HEK293 (cell line): ENCODE measurements at regions not wholly inside any gene's neighbourhood (a gene's known extent, or its start where the extent isn't known, plus 50 kb on each side); places are given as distances from the start of the nearest gene placed in this dataset.

Experiments
- CTCF ChIA-PET: fragments of 350-600 bp; formaldehyde crosslinking; extraction: SDS; loops from one replicate; lab custom pipeline; 2021; ENCODE audit warnings: antibody characterized with exemption; lab: Yijun Ruan, JAX
- POLR2A ChIA-PET: fragments of 300-600 bp; formaldehyde crosslinking; extraction: SDS; loops from one replicate; lab custom pipeline; 2020; ENCODE audit warnings: antibody characterized with exemption, inconsistent platforms; lab: Yijun Ruan, JAX
- H3K27ac ChIP-seq: fragments of 200-500 bp; sonication (Bioruptor generic); 2 replicates; pipeline ENCODE4 v1.5.1; 2014; ENCODE audit warnings: low read depth, low read length, control low read depth, inconsistent platforms; ENCODE audit errors: extremely low read depth
- H3K36me3 ChIP-seq, 2 experiments: fragments of 200-500 bp in 1 of 2; sonication (Bioruptor generic) in 1 of 2; 1 replicate in 1 of 2; 2 replicates in 1 of 2; pipeline ENCODE4 v1.5.1; 2014 to 2017; ENCODE audit warnings: inconsistent platforms in 2 of 2, low read length in 2 of 2; ENCODE audit not compliant: control insufficient read depth in 2 of 2, insufficient read depth in 1 of 2
- H3K4me1 ChIP-seq: fragments of 200-500 bp; sonication (Bioruptor generic); 2 replicates; pipeline ENCODE4 v1.5.1; 2014; ENCODE audit warnings: mild to moderate bottlenecking, low read length, inconsistent platforms; ENCODE audit not compliant: control insufficient read depth, insufficient read depth
- H3K4me3 ChIP-seq: 2 replicates; pipeline ENCODE4 v1.5.1; 2011; ENCODE audit warnings: low read depth, mild to moderate bottlenecking, control low read depth, low read length, moderate library complexity
- H3K9me3 ChIP-seq: fragments of 200-500 bp; sonication (Bioruptor generic); 2 replicates; pipeline ENCODE4 v1.5.1; 2014; ENCODE audit warnings: low read depth, low read length, inconsistent platforms; ENCODE audit not compliant: control insufficient read depth, insufficient read depth
- GFI1B ChIP-seq: fragments of 450-650 bp; formaldehyde crosslinking; IDR thresholded peaks from 2 replicates; pipeline ENCODE4 v1.5.1; 2016; ENCODE audit warnings: missing biosample characterization, missing genetic modification characterization
- IKZF3 ChIP-seq: fragments of 450-650 bp; IDR thresholded peaks from 2 replicates; pipeline ENCODE4 v1.5.0; 2018; ENCODE audit warnings: missing biosample characterization, mild to moderate bottlenecking, missing genetic modification characterization, moderate library complexity
- KLF16 ChIP-seq: fragments of 450-650 bp; formaldehyde crosslinking; IDR thresholded peaks from 2 replicates; pipeline ENCODE4 v1.5.1; 2017; ENCODE audit warnings: missing biosample characterization, missing genetic modification characterization
- KLF7 ChIP-seq: fragments of 450-650 bp; formaldehyde crosslinking; IDR thresholded peaks from 2 replicates; pipeline ENCODE4 v1.5.1; 2016; ENCODE audit warnings: missing biosample characterization, missing genetic modification characterization, borderline replicate concordance
- MEIS1 ChIP-seq: sonication (generic); formaldehyde crosslinking; IDR thresholded peaks from 2 replicates; pipeline ENCODE4 v1.8.1; 2022; ENCODE audit warnings: missing genetic modification reagents, mild to moderate bottlenecking, borderline replicate concordance
- SCRT2 ChIP-seq: fragments of 450-650 bp; formaldehyde crosslinking; IDR thresholded peaks from 2 replicates; pipeline ENCODE4 v1.5.1; 2016; ENCODE audit warnings: missing biosample characterization, missing genetic modification characterization
- SP7 ChIP-seq: fragments of 450-650 bp; formaldehyde crosslinking; IDR thresholded peaks from 2 replicates; pipeline ENCODE4 v1.5.1; 2016; ENCODE audit warnings: missing biosample characterization, missing genetic modification characterization
- ZNF146 ChIP-seq: fragments of 450-650 bp; formaldehyde crosslinking; IDR thresholded peaks from 2 replicates; pipeline ENCODE4 v1.5.1; 2016; ENCODE audit warnings: missing biosample characterization, missing genetic modification characterization
- ZNF274 ChIP-seq, 2 experiments: fragments of 200-500 bp in 1 of 2; fragments of 450-650 bp in 1 of 2; sonication (Bioruptor generic) in 1 of 2; formaldehyde crosslinking in 1 of 2; IDR thresholded peaks; 2 replicates each; pipeline versions ENCODE4 v1.5.1 to v1.6.1; 2014 to 2016; ENCODE audit warnings: borderline replicate concordance in 1 of 2, inconsistent platforms in 1 of 2, low read length in 1 of 2, missing biosample characterization in 1 of 2, missing genetic modification characterization in 1 of 2
- ZNF48 ChIP-seq: fragments of 450-650 bp; formaldehyde crosslinking; IDR thresholded peaks from 2 replicates; pipeline ENCODE4 v1.5.1; 2016; ENCODE audit warnings: missing biosample characterization, missing genetic modification characterization
- ZNF514 ChIP-seq: fragments of 450-650 bp; formaldehyde crosslinking; IDR thresholded peaks from 2 replicates; pipeline ENCODE4 v1.5.1; 2016; ENCODE audit warnings: missing biosample characterization, missing genetic modification characterization
- ZNF585B ChIP-seq: fragments of 450-650 bp; formaldehyde crosslinking; IDR thresholded peaks from 2 replicates; pipeline ENCODE4 v1.5.1; 2016; ENCODE audit warnings: missing biosample characterization, missing genetic modification characterization
- ZNF658 ChIP-seq: fragments of 450-650 bp; formaldehyde crosslinking; IDR thresholded peaks from 2 replicates; pipeline ENCODE4; 2016; ENCODE audit warnings: missing biosample characterization, missing genetic modification characterization
- ZNF677 ChIP-seq: fragments of 450-650 bp; IDR thresholded peaks from 2 replicates; pipeline ENCODE4 v1.5.0; 2018; ENCODE audit warnings: missing biosample characterization, mild to moderate bottlenecking, missing genetic modification characterization, moderate library complexity
- ZNF777 ChIP-seq: fragments of 450-650 bp; formaldehyde crosslinking; IDR thresholded peaks from 2 replicates; pipeline ENCODE4 v1.5.1; 2017; ENCODE audit warnings: missing biosample characterization, missing genetic modification characterization, borderline replicate concordance
- ZNF785 ChIP-seq: fragments of 450-650 bp; formaldehyde crosslinking; IDR thresholded peaks from 2 replicates; pipeline ENCODE4 v1.5.1; 2016; ENCODE audit warnings: missing biosample characterization, missing genetic modification characterization
- TF ChIP-seq, protein P1 (sequence below): fragments of 450-650 bp; formaldehyde crosslinking; IDR thresholded peaks from 2 replicates; pipeline ENCODE4 v1.5.1; 2016; ENCODE audit warnings: missing biosample characterization, missing genetic modification characterization
- TF ChIP-seq, protein P2 (sequence below): fragments of 450-650 bp; formaldehyde crosslinking; IDR thresholded peaks from 2 replicates; pipeline ENCODE4 v1.5.1; 2016; ENCODE audit warnings: missing biosample characterization, missing genetic modification characterization
- TF ChIP-seq, protein P3 (sequence below): fragments of 450-650 bp; formaldehyde crosslinking; IDR thresholded peaks from 2 replicates; pipeline ENCODE4 v1.5.1; 2016; ENCODE audit warnings: missing biosample characterization, missing genetic modification characterization, borderline replicate concordance
- TF ChIP-seq, protein P4 (sequence below): fragments of 450-650 bp; formaldehyde crosslinking; IDR thresholded peaks from 2 replicates; pipeline ENCODE4 v1.5.1; 2016; ENCODE audit warnings: missing biosample characterization, missing genetic modification characterization

DNA sequence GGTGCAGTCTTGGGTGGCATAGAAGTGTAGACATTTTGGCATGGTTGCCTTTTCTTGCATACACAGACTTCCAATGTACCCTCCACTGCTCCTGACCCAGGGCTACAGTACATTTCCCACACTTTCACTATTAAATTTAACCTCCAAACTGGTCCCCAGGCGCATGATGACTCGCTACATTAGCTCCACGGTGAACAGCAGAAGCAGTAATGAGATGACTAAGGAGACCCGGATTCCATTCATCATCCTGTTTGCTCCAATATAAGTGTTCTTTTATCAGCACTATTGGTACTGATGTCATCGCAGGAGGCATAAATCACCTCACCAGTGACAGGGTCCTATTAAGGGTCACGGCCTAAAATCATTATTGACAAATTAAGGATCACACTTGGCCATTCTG is 316.5 kb downstream of the EN1 start:
- H3K27ac ChIP-seq, result no peak overlapping the region
- no peaks in the 10 kb centered on the region for H3K9me3 ChIP-seq
- ChIA-PET POLR2A (no interaction called here), CTCF (no interaction called here)
- no peaks in the 10 kb centered on the region for H3K36me3 ChIP-seq
- no peak overlapping the region for H3K4me3 ChIP-seq
- TF ChIP-seq MEIS1 (0 out of 2 replicates have a peak, but pooled peaks have one; percentile 35), ZNF48 (tag by site-specific recombination) (no peak)
- no peaks in the 10 kb centered on the region for H3K4me1 ChIP-seq

DNA sequence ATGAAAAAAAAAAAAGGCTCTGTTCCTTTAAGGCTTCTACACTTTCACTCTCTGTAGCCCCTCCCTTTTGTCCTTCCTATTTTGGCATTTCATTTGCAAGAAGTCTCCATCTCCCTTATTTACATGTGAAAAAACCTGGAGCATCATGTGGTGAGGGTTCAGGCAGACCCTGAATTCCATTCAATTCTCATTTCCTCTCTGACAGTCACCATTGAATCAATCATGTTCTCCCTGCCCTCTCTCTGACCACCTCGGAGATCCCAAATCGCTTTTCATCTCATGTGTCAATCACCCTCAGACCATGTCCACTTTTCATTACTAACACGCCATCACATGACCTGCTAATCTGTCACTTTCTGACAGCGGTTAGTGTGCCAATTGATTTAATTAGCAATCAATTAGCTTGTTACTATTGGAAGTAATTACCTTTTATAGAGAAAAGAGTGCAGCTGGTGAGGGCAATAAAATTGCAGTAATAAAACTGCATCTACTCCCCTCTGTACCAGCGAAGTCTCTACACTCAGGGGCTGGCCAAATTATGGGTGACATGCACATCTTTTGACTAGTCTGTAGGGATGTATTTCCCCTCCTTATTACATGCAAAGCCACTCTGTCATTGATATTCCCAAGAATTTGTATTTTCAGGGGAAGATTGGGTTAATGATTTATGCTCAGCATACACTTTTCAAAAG is 317.4 kb downstream of the EN1 start:
- H3K27ac ChIP-seq, result no peak overlapping the region

GRCh38 chr2:118527571-118527970 is 319.9 kb downstream of the EN1 start:
- TF ChIP-seq, protein P1, sequence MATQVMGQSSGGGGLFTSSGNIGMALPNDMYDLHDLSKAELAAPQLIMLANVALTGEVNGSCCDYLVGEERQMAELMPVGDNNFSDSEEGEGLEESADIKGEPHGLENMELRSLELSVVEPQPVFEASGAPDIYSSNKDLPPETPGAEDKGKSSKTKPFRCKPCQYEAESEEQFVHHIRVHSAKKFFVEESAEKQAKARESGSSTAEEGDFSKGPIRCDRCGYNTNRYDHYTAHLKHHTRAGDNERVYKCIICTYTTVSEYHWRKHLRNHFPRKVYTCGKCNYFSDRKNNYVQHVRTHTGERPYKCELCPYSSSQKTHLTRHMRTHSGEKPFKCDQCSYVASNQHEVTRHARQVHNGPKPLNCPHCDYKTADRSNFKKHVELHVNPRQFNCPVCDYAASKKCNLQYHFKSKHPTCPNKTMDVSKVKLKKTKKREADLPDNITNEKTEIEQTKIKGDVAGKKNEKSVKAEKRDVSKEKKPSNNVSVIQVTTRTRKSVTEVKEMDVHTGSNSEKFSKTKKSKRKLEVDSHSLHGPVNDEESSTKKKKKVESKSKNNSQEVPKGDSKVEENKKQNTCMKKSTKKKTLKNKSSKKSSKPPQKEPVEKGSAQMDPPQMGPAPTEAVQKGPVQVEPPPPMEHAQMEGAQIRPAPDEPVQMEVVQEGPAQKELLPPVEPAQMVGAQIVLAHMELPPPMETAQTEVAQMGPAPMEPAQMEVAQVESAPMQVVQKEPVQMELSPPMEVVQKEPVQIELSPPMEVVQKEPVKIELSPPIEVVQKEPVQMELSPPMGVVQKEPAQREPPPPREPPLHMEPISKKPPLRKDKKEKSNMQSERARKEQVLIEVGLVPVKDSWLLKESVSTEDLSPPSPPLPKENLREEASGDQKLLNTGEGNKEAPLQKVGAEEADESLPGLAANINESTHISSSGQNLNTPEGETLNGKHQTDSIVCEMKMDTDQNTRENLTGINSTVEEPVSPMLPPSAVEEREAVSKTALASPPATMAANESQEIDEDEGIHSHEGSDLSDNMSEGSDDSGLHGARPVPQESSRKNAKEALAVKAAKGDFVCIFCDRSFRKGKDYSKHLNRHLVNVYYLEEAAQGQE, result peak; percentile 87
- TF ChIP-seq SCRT2 (tag by site-specific recombination), result no peak
- TF ChIP-seq ZNF585B (tag by site-specific recombination), result no peak
- TF ChIP-seq, all 188 proteins: peak for 1
- Histone ChIP-seq H3K36me3 (no peaks in the 10 kb centered on the region), H3K9me3 (no peaks in the 10 kb centered on the region), H3K4me3 (no peak overlapping the region), H3K27ac (no peak overlapping the region), H3K4me1 (no peaks in the 10 kb centered on the region)
- ChIA-PET CTCF (interaction anchor here (0.8 kb wide), 1 partner anchor 328 kb away, joined by 3 read pairs; no protein-coding TSS in a partner anchor), POLR2A (no interaction called here)

More for the DNA sequence above, 317.4 kb downstream of the EN1 start:
- TF ChIP-seq KLF7 (tag by site-specific recombination), result no peak
- TF ChIP-seq ZNF514, result no peak
- TF ChIP-seq KLF16, result no peak
- TF ChIP-seq, protein P2, sequence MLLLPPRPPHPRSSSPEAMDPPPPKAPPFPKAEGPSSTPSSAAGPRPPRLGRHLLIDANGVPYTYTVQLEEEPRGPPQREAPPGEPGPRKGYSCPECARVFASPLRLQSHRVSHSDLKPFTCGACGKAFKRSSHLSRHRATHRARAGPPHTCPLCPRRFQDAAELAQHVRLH (tag by site-specific recombination), result no peak
- TF ChIP-seq ZNF146 (tag by site-specific recombination), result no peak
- no peak for TF ChIP-seq GFI1B
- TF ChIP-seq, protein P3, sequence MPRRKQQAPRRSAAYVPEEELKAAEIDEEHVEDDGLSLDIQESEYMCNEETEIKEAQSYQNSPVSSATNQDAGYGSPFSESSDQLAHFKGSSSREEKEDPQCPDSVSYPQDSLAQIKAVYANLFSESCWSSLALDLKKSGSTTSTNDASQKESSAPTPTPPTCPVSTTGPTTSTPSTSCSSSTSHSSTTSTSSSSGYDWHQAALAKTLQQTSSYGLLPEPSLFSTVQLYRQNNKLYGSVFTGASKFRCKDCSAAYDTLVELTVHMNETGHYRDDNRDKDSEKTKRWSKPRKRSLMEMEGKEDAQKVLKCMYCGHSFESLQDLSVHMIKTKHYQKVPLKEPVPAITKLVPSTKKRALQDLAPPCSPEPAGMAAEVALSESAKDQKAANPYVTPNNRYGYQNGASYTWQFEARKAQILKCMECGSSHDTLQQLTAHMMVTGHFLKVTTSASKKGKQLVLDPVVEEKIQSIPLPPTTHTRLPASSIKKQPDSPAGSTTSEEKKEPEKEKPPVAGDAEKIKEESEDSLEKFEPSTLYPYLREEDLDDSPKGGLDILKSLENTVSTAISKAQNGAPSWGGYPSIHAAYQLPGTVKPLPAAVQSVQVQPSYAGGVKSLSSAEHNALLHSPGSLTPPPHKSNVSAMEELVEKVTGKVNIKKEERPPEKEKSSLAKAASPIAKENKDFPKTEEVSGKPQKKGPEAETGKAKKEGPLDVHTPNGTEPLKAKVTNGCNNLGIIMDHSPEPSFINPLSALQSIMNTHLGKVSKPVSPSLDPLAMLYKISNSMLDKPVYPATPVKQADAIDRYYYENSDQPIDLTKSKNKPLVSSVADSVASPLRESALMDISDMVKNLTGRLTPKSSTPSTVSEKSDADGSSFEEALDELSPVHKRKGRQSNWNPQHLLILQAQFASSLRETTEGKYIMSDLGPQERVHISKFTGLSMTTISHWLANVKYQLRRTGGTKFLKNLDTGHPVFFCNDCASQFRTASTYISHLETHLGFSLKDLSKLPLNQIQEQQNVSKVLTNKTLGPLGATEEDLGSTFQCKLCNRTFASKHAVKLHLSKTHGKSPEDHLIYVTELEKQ, result no peak
- TF ChIP-seq ZNF677 (tag by site-specific recombination), result no peak
- TF ChIP-seq, protein P4, sequence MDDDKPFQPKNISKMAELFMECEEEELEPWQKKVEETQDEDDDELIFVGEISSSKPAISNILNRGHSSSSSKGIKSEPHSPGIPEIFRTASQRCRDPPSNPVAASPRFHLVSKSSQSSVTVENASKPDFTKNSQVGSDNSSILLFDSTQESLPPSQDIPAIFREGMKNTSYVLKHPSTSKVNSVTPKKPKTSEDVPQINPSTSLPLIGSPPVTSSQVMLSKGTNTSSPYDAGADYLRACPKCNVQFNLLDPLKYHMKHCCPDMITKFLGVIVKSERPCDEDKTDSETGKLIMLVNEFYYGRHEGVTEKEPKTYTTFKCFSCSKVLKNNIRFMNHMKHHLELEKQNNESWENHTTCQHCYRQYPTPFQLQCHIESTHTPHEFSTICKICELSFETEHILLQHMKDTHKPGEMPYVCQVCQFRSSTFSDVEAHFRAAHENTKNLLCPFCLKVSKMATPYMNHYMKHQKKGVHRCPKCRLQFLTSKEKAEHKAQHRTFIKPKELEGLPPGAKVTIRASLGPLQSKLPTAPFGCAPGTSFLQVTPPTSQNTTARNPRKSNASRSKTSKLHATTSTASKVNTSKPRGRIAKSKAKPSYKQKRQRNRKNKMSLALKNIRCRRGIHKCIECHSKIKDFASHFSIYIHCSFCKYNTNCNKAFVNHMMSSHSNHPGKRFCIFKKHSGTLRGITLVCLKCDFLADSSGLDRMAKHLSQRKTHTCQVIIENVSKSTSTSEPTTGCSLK, result no peak
- TF ChIP-seq SP7, result no peak
- TF ChIP-seq IKZF3 (tag by site-specific recombination), result no peak
- TF ChIP-seq ZNF785, result no peak
- no peak for TF ChIP-seq ZNF274 (IDR thresholded peaks at IDR 0.05; ENCODE audit: low read length)
- no peak for TF ChIP-seq ZNF274 (tag by site-specific recombination; IDR thresholded peaks at IDR 0.05; ENCODE audit: borderline replicate concordance)
- TF ChIP-seq ZNF658, result no peak
- no peak for TF ChIP-seq ZNF777
- CTCF ChIA-PET, result no interaction called here
- Histone ChIP-seq H3K36me3 (no peaks in the 10 kb centered on the region), H3K4me3 (no peak overlapping the region), H3K4me1 (no peaks in the 10 kb centered on the region), H3K9me3 (no peaks in the 10 kb centered on the region)
- POLR2A ChIA-PET, result no interaction called here
